Peyer's patch (tissue), 4 donors: ENCODE measurements at regions not wholly inside any gene's neighbourhood (a gene's known extent, or its start where the extent isn't known, plus 50 kb on each side); places are given as distances from the start of the nearest gene placed in this dataset.

Source experiments
- CTCF ChIP-seq, 6 experiments: fragments of 450-650 bp in 4 of 6; fragments of 200-600 bp in 2 of 6; sonication (generic) in 1 of 6; IDR thresholded peaks; one replicate each; pipeline ENCODE4 v1.5.1; 2017 to 2019; ENCODE audit warnings: antibody characterized with exemption in 6 of 6, mild to moderate bottlenecking in 3 of 6, moderate library complexity in 1 of 6
- POLR2A ChIP-seq, 2 donors: fragments of 450-650 bp; IDR thresholded peaks; one replicate each; pipeline ENCODE4 v1.5.1; 2017; ENCODE audit warnings: antibody characterized with exemption in 2 of 2, mild to moderate bottlenecking in 2 of 2, moderate library complexity in 2 of 2

GRCh38 chr4:20119141-20119540 is 132.6 kb upstream of the SLIT2 start:
- TF ChIP-seq CTCF (IDR thresholded peaks at IDR 0.05) (no peak), POLR2A (IDR thresholded peaks at IDR 0.05) (no peak)
